ENCODE measurements at regions not wholly inside any gene's neighbourhood (a gene's known extent, or its start where the extent isn't known, plus 50 kb on each side); places are given as distances from the start of the nearest gene placed in this dataset.

- TF ChIP-seq YY1 (tag by site-specific recombination; IDR thresholded peaks at IDR 0.05): no peak
- TF ChIP-seq CTCF (tag by site-specific recombination; IDR thresholded peaks at IDR 0.05): no peak
- no peak for TF ChIP-seq ZNF112 (tag by site-specific recombination; IDR thresholded peaks at IDR 0.05)
- TF ChIP-seq, protein P1, sequence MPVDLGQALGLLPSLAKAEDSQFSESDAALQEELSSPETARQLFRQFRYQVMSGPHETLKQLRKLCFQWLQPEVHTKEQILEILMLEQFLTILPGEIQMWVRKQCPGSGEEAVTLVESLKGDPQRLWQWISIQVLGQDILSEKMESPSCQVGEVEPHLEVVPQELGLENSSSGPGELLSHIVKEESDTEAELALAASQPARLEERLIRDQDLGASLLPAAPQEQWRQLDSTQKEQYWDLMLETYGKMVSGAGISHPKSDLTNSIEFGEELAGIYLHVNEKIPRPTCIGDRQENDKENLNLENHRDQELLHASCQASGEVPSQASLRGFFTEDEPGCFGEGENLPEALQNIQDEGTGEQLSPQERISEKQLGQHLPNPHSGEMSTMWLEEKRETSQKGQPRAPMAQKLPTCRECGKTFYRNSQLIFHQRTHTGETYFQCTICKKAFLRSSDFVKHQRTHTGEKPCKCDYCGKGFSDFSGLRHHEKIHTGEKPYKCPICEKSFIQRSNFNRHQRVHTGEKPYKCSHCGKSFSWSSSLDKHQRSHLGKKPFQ (tag by site-specific recombination; IDR thresholded peaks at IDR 0.05): no peak
- TF ChIP-seq ELK4 (IDR thresholded peaks at IDR 0.05; ENCODE audit: borderline replicate concordance, low read depth, low read length): no peak
- no peak for TF ChIP-seq ZNF391 (tag by site-specific recombination; IDR thresholded peaks at IDR 0.05; ENCODE audit: borderline replicate concordance, low read depth)
- TF ChIP-seq, protein P2, sequence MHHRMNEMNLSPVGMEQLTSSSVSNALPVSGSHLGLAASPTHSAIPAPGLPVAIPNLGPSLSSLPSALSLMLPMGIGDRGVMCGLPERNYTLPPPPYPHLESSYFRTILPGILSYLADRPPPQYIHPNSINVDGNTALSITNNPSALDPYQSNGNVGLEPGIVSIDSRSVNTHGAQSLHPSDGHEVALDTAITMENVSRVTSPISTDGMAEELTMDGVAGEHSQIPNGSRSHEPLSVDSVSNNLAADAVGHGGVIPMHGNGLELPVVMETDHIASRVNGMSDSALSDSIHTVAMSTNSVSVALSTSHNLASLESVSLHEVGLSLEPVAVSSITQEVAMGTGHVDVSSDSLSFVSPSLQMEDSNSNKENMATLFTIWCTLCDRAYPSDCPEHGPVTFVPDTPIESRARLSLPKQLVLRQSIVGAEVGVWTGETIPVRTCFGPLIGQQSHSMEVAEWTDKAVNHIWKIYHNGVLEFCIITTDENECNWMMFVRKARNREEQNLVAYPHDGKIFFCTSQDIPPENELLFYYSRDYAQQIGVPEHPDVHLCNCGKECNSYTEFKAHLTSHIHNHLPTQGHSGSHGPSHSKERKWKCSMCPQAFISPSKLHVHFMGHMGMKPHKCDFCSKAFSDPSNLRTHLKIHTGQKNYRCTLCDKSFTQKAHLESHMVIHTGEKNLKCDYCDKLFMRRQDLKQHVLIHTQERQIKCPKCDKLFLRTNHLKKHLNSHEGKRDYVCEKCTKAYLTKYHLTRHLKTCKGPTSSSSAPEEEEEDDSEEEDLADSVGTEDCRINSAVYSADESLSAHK (tag by site-specific recombination; IDR thresholded peaks at IDR 0.05): no peak
- no peak for TF ChIP-seq HOXC10 (CRISPR knock-in tag; IDR thresholded peaks at IDR 0.05)
- no peak for TF ChIP-seq ZBTB1 (tag by site-specific recombination; IDR thresholded peaks at IDR 0.05)
- TF ChIP-seq ZNF280C (tag by site-specific recombination; IDR thresholded peaks at IDR 0.05): no peak
- no peak for TF ChIP-seq ZNF518A (tag by site-specific recombination; conservative IDR thresholded peaks at IDR 0.05; ENCODE audit: low read depth)
- no peak for TF ChIP-seq ZNF274 (IDR thresholded peaks at IDR 0.05; ENCODE audit: low read length)
- TF ChIP-seq ZNF274 (tag by site-specific recombination; IDR thresholded peaks at IDR 0.05; ENCODE audit: borderline replicate concordance): no peak
- no peak for TF ChIP-seq ZNF639 (tag by site-specific recombination; IDR thresholded peaks at IDR 0.05)
- TF ChIP-seq REST (tag by site-specific recombination; IDR thresholded peaks at IDR 0.05): no peak
Observed at GRCh38 chr2:33777786-33778185, 178.7 kb upstream of the FAM98A start.

All from HEK293 (cell line).